GM20000 (cell line): ENCODE measurements at regions not wholly inside any gene's neighbourhood (a gene's known extent, or its start where the extent isn't known, plus 50 kb on each side); places are given as distances from the start of the nearest gene placed in this dataset.
"Not testable (repeated sequence)": the region's sequence is repeated elsewhere in the genome, so short reads cannot be mapped to it uniquely, and the experiment has no call there.

ENCODE experiments used
- DNase-seq: peaks from one replicate; pipeline ENCODE4 v3.0.0; 2012; ENCODE audit warnings: low spot score
- TF ChIP-seq, protein P1 (sequence below): IDR thresholded peaks from 2 replicates; pipeline ENCODE4 v1.5.1; 2012; ENCODE audit warnings: mild to moderate bottlenecking, control low read depth; ENCODE audit errors: extremely low read depth, missing control alignments

DNA sequence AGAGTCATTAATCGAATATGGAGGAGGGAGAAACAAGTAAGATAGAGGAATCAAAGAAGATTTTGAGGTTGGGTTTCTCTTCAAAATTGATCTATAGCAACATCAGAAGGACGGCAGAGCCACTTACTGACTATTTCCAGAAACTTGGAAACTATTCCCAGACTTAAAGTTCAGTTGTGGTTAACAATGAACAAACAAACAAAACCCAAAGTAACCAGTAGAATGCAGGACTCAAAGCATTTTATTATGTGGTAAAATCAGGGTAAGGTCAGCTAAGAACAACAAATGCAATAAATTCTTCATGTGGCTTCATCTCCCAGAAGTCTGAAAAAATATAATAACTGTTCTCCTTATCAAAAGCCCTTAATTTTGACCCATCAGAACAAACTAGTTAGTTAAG lies 54.9 kb upstream of the OSMR start:
- TF ChIP-seq, protein P1, sequence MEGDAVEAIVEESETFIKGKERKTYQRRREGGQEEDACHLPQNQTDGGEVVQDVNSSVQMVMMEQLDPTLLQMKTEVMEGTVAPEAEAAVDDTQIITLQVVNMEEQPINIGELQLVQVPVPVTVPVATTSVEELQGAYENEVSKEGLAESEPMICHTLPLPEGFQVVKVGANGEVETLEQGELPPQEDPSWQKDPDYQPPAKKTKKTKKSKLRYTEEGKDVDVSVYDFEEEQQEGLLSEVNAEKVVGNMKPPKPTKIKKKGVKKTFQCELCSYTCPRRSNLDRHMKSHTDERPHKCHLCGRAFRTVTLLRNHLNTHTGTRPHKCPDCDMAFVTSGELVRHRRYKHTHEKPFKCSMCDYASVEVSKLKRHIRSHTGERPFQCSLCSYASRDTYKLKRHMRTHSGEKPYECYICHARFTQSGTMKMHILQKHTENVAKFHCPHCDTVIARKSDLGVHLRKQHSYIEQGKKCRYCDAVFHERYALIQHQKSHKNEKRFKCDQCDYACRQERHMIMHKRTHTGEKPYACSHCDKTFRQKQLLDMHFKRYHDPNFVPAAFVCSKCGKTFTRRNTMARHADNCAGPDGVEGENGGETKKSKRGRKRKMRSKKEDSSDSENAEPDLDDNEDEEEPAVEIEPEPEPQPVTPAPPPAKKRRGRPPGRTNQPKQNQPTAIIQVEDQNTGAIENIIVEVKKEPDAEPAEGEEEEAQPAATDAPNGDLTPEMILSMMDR, result no peak
- DNase-seq, result no peak

DNA sequence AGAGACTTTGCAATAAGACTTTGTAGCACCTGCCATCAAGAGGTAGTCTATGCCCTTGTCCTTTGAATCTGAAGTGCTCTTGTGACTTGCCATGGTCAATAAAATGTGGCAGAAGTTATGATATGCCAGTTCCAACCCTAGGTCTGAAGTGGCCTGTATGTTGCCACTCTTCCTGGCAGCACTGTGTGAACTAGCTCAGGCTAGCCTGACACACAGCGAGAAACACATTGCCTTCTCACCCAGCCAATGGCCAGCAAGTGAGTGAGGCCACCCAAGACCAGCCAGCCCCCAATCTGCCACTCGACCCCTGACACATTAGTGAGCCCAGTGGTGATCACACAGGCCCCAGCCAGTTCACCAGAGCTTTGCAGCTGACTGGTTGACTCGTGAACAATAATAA lies 52.7 kb upstream of the OSMR start:
- no peak for DNase-seq
- TF ChIP-seq, protein P1, result no peak

DNA sequence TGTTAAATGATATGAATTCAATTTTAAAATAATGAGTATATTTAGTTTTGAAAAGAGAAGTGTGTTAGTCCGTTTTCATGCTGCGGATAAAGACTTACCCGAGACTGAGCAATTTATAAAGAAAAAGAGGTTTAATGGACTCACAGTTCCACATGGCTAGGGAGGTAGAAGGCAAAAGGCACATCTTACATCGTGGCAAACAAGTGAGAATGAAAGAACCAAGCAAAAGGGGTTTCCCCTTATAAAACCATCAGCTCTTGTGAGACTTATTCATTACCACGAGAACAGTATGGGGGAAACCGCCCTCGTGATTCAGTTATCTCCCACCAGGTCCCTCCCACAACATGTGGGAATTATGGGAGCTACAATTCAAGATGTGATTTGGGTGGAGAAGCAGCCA lies 51.8 kb upstream of the OSMR start:
- not testable (repeated sequence) for DNase-seq

DNA sequence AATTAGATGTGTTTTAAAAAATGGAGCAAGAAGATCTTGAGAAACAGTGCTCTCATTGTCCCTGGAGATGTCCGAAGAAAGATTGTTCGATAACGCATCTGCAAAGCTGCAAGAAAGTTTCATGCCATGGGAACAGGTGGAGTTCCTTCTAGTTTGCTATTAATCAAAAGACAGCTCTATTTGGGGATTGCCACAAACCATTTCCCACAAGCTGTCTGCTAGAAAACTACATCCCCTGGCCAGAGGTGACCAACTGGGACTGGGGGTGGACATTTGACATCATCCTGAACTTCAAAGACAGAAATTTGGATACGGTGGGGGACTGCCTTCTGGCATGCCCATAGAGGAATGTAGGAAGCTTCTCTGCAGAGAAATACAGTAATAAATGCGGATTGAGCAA lies 50.8 kb upstream of the OSMR start:
- DNase-seq, result no peak
- TF ChIP-seq, protein P1, result no peak

DNA sequence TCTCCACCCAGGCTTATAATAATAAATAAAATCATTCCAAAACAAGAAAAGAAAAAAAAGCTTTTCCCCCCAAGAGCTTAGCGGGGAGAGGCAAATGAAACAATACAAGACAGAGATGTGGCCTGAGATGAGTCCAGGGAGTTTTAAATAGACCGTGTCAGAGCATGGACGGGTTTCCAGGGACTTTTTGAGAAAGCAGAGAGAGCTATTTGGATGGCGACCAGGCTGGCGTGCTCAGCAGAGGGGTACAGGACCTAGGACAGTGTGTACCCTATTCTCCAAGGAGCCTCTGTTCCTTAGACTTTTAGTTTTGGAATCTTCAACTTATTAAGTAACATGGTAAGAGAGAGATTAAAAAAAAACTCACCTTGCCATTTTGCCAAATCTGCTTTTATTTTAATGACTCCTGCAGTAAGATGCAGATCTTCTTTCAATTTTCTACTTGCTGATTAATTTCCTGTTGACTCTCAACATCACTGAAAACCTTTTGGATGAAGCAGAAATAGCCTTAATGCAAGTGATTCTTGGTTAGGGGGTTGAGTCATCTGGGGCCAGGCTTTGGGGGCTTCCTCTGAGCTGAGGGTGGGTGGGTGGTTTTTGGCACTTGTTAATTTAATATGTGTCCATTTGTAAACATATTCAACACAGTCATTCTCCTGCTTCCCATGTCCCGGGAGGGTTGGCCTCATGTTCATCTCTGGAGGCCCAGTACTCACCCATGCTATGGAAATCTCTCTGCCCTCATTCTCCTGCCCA lies 49.6 kb upstream of the OSMR start:
- no peak for DNase-seq
- TF ChIP-seq, protein P1, result no peak
